Loucy (cell line): ENCODE measurements at regions not wholly inside any gene's neighbourhood (a gene's known extent, or its start where the extent isn't known, plus 50 kb on each side); places are given as distances from the start of the nearest gene placed in this dataset.

Experiments used
- H2AFZ ChIP-seq: fragments of 200-600 bp; sonication (generic); 2 replicates; pipeline ENCODE4 v1.6.0; 2016; ENCODE audit warnings: antibody characterized with exemption, mild to moderate bottlenecking, low read length, moderate library complexity
- H3F3A ChIP-seq: fragments of 200-600 bp; 2 replicates; pipeline ENCODE4 v1.6.0; 2016; ENCODE audit warnings: antibody characterized with exemption, low read depth, mild to moderate bottlenecking
- H3K27me3 ChIP-seq: fragments of 200-600 bp; sonication (generic); 2 replicates; pipeline ENCODE4 v1.6.1; 2014; ENCODE audit warnings: low read length, mild to moderate bottlenecking; ENCODE audit not compliant: insufficient read depth, poor library complexity, severe bottlenecking
- H3K36me3 ChIP-seq: fragments of 200-600 bp; sonication (generic); 2 replicates; pipeline ENCODE4 v1.6.1; 2016; ENCODE audit warnings: low read length; ENCODE audit not compliant: insufficient read depth
- H3K4me1 ChIP-seq: fragments of 200-600 bp; sonication (generic); 2 replicates; pipeline ENCODE4 v1.5.1; 2014; ENCODE audit warnings: low read length, mild to moderate bottlenecking; ENCODE audit not compliant: insufficient read depth, poor library complexity, severe bottlenecking
- H3K4me2 ChIP-seq: fragments of 200-600 bp; sonication (generic); 2 replicates; pipeline ENCODE4 v1.6.0; 2014; ENCODE audit warnings: antibody characterized with exemption, low read length, low read depth, mild to moderate bottlenecking; ENCODE audit not compliant: poor library complexity, severe bottlenecking
- H3K4me3 ChIP-seq: fragments of 200-600 bp; sonication (generic); 2 replicates; pipeline ENCODE4 v1.5.1; 2014; ENCODE audit warnings: low read length, mild to moderate bottlenecking, mixed read lengths; ENCODE audit not compliant: poor library complexity, severe bottlenecking
- H3K79me2 ChIP-seq: fragments of 200-600 bp; sonication (generic); 2 replicates; pipeline ENCODE4 v1.6.1; 2014; ENCODE audit warnings: low read length; ENCODE audit not compliant: insufficient read depth
- H3K9ac ChIP-seq: fragments of 200-600 bp; sonication (generic); 2 replicates; pipeline ENCODE4 v1.6.0; 2014; ENCODE audit warnings: mild to moderate bottlenecking, low read depth, low read length, moderate library complexity; ENCODE audit not compliant: poor library complexity, severe bottlenecking
- H3K9me2 ChIP-seq: fragments of 200-600 bp; sonication (generic); replicated peaks from 2 replicates; pipeline ENCODE4 v1.6.1; 2016; ENCODE audit warnings: low read depth, low read length, mixed read lengths
- H3K9me3 ChIP-seq: fragments of 200-600 bp; sonication (generic); 2 replicates; pipeline ENCODE4 v1.6.1; 2014; ENCODE audit warnings: mild to moderate bottlenecking, antibody characterized with exemption, low read length, low read depth; ENCODE audit not compliant: insufficient read depth
- H4K20me1 ChIP-seq: fragments of 200-600 bp; sonication (generic); 2 replicates; pipeline ENCODE4 v1.6.0; 2014; ENCODE audit warnings: antibody characterized with exemption, low read length, mild to moderate bottlenecking; ENCODE audit not compliant: insufficient read depth, poor library complexity, severe bottlenecking
- CTCF ChIP-seq: fragments of 200-600 bp; sonication (generic); conservative IDR thresholded peaks from 2 replicates; pipeline ENCODE4 v1.5.1; 2014; ENCODE audit warnings: mild to moderate bottlenecking, antibody characterized with exemption, low read length
- EZH2phosphoT487 ChIP-seq: fragments of 200-600 bp; IDR thresholded peaks from 2 replicates; pipeline ENCODE4 v1.6.1; 2018; ENCODE audit warnings: antibody characterized with exemption, mild to moderate bottlenecking, moderate library complexity, borderline replicate concordance

GRCh38 chr9:8252445-8252844 is 452.9 kb upstream of the DMAC1 start:
- no peaks in the 10 kb centered on the region for H3K36me3 ChIP-seq
- no peak overlapping the region for H3K4me3 ChIP-seq
- no peaks in the 10 kb centered on the region for H3K9me3 ChIP-seq
- no peaks in the 10 kb centered on the region for H3K4me1 ChIP-seq
- TF ChIP-seq EZH2phosphoT487 (no peak), CTCF (no peak)
- no peaks in the 10 kb centered on the region for H3K9me2 ChIP-seq
- H3F3A ChIP-seq: no peaks in the 10 kb centered on the region
- no peaks in the 10 kb centered on the region for H3K27me3 ChIP-seq
- H2AFZ ChIP-seq: no peak overlapping the region
- H4K20me1 ChIP-seq: no peaks in the 10 kb centered on the region
- H3K4me2 ChIP-seq: no peak overlapping the region
- H3K79me2 ChIP-seq: no peaks in the 10 kb centered on the region
- no peak overlapping the region for H3K9ac ChIP-seq

GRCh38 chr9:8251566-8251965 is 452.0 kb upstream of the DMAC1 start:
- Histone ChIP-seq H3K4me2 (no peak overlapping the region), H3K79me2 (no peaks in the 10 kb centered on the region), H3K27me3 (no peaks in the 10 kb centered on the region), H3K4me1 (no peaks in the 10 kb centered on the region), H3K4me3 (no peak overlapping the region), H4K20me1 (no peaks in the 10 kb centered on the region), H3K9me3 (no peaks in the 10 kb centered on the region), H3K9me2 (no peaks in the 10 kb centered on the region), H2AFZ (no peak overlapping the region; the same call in 1 of the 2 replicates), H3K9ac (no peak overlapping the region), H3K36me3 (no peaks in the 10 kb centered on the region), H3F3A (no peaks in the 10 kb centered on the region)
- no peak for TF ChIP-seq EZH2phosphoT487
- no peak for TF ChIP-seq CTCF

GRCh38 chr9:8244505-8245092 is 445.0 kb upstream of the DMAC1 start:
- no peak overlapping the region for H3K4me3 ChIP-seq
- H3K27me3 ChIP-seq: no peaks in the 10 kb centered on the region
- no peaks in the 10 kb centered on the region for H3K36me3 ChIP-seq
- no peak overlapping the region for H2AFZ ChIP-seq
- H3K79me2 ChIP-seq: no peaks in the 10 kb centered on the region
- H3K9ac ChIP-seq: no peak overlapping the region
- H3F3A ChIP-seq: no peaks in the 10 kb centered on the region
- H3K4me1 ChIP-seq: no peaks in the 10 kb centered on the region
- H4K20me1 ChIP-seq: no peaks in the 10 kb centered on the region
- H3K9me2 ChIP-seq: no peaks in the 10 kb centered on the region
- H3K4me2 ChIP-seq: no peak overlapping the region
- TF ChIP-seq CTCF (no peak), EZH2phosphoT487 (no peak)
- no peaks in the 10 kb centered on the region for H3K9me3 ChIP-seq
